Hepatocyte (in vitro differentiated cells): ENCODE measurements at regions not wholly inside any gene's neighbourhood (a gene's known extent, or its start where the extent isn't known, plus 50 kb on each side); places are given as distances from the start of the nearest gene placed in this dataset.
"Not testable (repeated sequence)": the region's sequence is repeated elsewhere in the genome, so short reads cannot be mapped to it uniquely, and the experiment has no call there.

Experiments
- EZH2phosphoT487 ChIP-seq: fragments of 200-600 bp; sonication (generic); IDR thresholded peaks from one replicate; pipeline ENCODE4 v1.6.1; 2018; ENCODE audit warnings: antibody characterized with exemption, mild to moderate bottlenecking, low read depth, moderate library complexity; ENCODE audit not compliant: unreplicated experiment, severe bottlenecking
- TF ChIP-seq, protein P1 (sequence below): fragments of 200-600 bp; sonication (generic); IDR thresholded peaks from 2 replicates; pipeline ENCODE4 v1.5.1; 2016; ENCODE audit warnings: antibody characterized with exemption, mild to moderate bottlenecking; ENCODE audit not compliant: poor library complexity

DNA sequence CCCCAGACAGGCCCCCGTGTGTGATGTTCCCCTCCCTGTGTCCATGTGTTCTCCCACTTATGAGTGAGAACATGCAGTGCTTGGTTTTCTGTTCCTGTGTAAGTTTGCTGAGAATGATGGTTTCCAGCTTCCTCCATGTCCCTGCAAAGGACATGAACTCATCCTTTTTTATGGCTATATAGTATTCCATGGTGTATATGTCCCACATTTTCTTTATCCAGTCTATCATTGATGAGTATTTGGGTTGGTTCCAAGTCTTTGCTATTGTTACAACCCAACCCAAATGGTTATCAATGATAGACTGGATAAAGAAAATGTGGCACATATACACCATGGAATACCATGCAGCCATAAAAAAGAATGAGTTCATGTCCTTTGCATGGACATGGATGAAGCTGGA lies 184.5 kb downstream of the PDCD6IP start:
- TF ChIP-seq, protein P1, sequence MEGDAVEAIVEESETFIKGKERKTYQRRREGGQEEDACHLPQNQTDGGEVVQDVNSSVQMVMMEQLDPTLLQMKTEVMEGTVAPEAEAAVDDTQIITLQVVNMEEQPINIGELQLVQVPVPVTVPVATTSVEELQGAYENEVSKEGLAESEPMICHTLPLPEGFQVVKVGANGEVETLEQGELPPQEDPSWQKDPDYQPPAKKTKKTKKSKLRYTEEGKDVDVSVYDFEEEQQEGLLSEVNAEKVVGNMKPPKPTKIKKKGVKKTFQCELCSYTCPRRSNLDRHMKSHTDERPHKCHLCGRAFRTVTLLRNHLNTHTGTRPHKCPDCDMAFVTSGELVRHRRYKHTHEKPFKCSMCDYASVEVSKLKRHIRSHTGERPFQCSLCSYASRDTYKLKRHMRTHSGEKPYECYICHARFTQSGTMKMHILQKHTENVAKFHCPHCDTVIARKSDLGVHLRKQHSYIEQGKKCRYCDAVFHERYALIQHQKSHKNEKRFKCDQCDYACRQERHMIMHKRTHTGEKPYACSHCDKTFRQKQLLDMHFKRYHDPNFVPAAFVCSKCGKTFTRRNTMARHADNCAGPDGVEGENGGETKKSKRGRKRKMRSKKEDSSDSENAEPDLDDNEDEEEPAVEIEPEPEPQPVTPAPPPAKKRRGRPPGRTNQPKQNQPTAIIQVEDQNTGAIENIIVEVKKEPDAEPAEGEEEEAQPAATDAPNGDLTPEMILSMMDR: not testable (repeated sequence)
- TF ChIP-seq EZH2phosphoT487: not testable (repeated sequence)
